ENCODE measurements at regions not wholly inside any gene's neighbourhood (a gene's known extent, or its start where the extent isn't known, plus 50 kb on each side); places are given as distances from the start of the nearest gene placed in this dataset.

- WGBS = 96% methylated on average over 1 of the region's 1 CpG
- no peak for DNase-seq (ENCODE audit: low read depth in 6 of 9, low spot score in 9 of 9)
- H3K27me3 ChIP-seq (ENCODE audit: control insufficient read depth in 2 of 2, insufficient read depth in 1 of 2, low read length in 1 of 2) = no peaks in the 10 kb centered on the region
- H3K36me3 ChIP-seq (ENCODE audit: control insufficient read depth in 2 of 2, insufficient read depth in 2 of 2, low read length in 1 of 2) = no peaks in the 10 kb centered on the region
- no peak overlapping the region for H3K27ac ChIP-seq (ENCODE audit: low read depth in 1 of 2, low read length in 1 of 2)
- H3K4me1 ChIP-seq (ENCODE audit: control insufficient read depth in 2 of 2, insufficient read depth in 2 of 2, low read length in 2 of 2) = peaks cover 3 to 27% of the 10 kb centered on the region in 2 donors
- H3K9me3 ChIP-seq (ENCODE audit: control insufficient read depth in 2 of 2, insufficient read depth in 1 of 2, low read length in 1 of 2) = peaks cover 0 to 5% of the 10 kb centered on the region in 2 donors
- no peak overlapping the region for H3K4me3 ChIP-seq (ENCODE audit: low read length in 2 of 2)
Observed at GRCh38 chr6:158908606-158909005, 89.4 kb upstream of the EZR start.

GRCh38 chr6:158907931-158908330 is 88.8 kb upstream of the EZR start:
- no peak for DNase-seq (ENCODE audit: low read depth in 6 of 9, low spot score in 9 of 9)
- H3K36me3 ChIP-seq (ENCODE audit: control insufficient read depth in 2 of 2, insufficient read depth in 2 of 2, low read length in 1 of 2) = no peaks in the 10 kb centered on the region
- 95% methylated on average over 10 of the region's 10 CpGs for WGBS
- no peak overlapping the region for H3K4me3 ChIP-seq (ENCODE audit: low read length in 2 of 2)
- H3K27ac ChIP-seq (ENCODE audit: low read depth in 1 of 2, low read length in 1 of 2) = no peak overlapping the region
- H3K9me3 ChIP-seq (ENCODE audit: control insufficient read depth in 2 of 2, insufficient read depth in 1 of 2, low read length in 1 of 2) = peaks cover 0 to 5% of the 10 kb centered on the region in 2 donors
- H3K4me1 ChIP-seq (ENCODE audit: control insufficient read depth in 2 of 2, insufficient read depth in 2 of 2, low read length in 2 of 2) = peaks cover 3 to 27% of the 10 kb centered on the region in 2 donors
- no peaks in the 10 kb centered on the region for H3K27me3 ChIP-seq (ENCODE audit: control insufficient read depth in 2 of 2, insufficient read depth in 1 of 2, low read length in 1 of 2)

GRCh38 chr6:158906926-158907325 is 87.8 kb upstream of the EZR start:
- H3K27ac ChIP-seq (ENCODE audit: low read depth in 1 of 2, low read length in 1 of 2) = no peak overlapping the region
- DNase-seq (ENCODE audit: low read depth in 6 of 9, low spot score in 9 of 9) = no peak
- peaks cover 0 to 5% of the 10 kb centered on the region in 2 donors for H3K9me3 ChIP-seq (ENCODE audit: control insufficient read depth in 2 of 2, insufficient read depth in 1 of 2, low read length in 1 of 2)
- WGBS = 99% methylated on average over 4 of the region's 4 CpGs
- H3K36me3 ChIP-seq (ENCODE audit: control insufficient read depth in 2 of 2, insufficient read depth in 2 of 2, low read length in 1 of 2) = no peaks in the 10 kb centered on the region
- H3K4me3 ChIP-seq (ENCODE audit: low read length in 2 of 2) = no peak overlapping the region
- H3K27me3 ChIP-seq (ENCODE audit: control insufficient read depth in 2 of 2, insufficient read depth in 1 of 2, low read length in 1 of 2) = no peaks in the 10 kb centered on the region
- peaks cover 3 to 19% of the 10 kb centered on the region in 2 donors for H3K4me1 ChIP-seq (ENCODE audit: control insufficient read depth in 2 of 2, insufficient read depth in 2 of 2, low read length in 2 of 2)

- H3K27me3 ChIP-seq (ENCODE audit: control insufficient read depth in 2 of 2, insufficient read depth in 1 of 2, low read length in 1 of 2) = no peaks in the 10 kb centered on the region
- peaks cover 0 to 5% of the 10 kb centered on the region in 2 donors for H3K9me3 ChIP-seq (ENCODE audit: control insufficient read depth in 2 of 2, insufficient read depth in 1 of 2, low read length in 1 of 2)
- H3K36me3 ChIP-seq (ENCODE audit: control insufficient read depth in 2 of 2, insufficient read depth in 2 of 2, low read length in 1 of 2) = no peaks in the 10 kb centered on the region
- no peak overlapping the region for H3K27ac ChIP-seq (ENCODE audit: low read depth in 1 of 2, low read length in 1 of 2)
- peaks cover 0 to 5% of the 10 kb centered on the region in 2 donors for H3K4me1 ChIP-seq (ENCODE audit: control insufficient read depth in 2 of 2, insufficient read depth in 2 of 2, low read length in 2 of 2)
- no peak overlapping the region for H3K4me3 ChIP-seq (ENCODE audit: low read length in 2 of 2)
- WGBS = 97% methylated on average over 2 of the region's 2 CpGs
- no peak for DNase-seq (ENCODE audit: low read depth in 6 of 9, low spot score in 9 of 9)
Observed at GRCh38 chr6:158905277-158905676, 86.1 kb upstream of the EZR start.

DNA sequence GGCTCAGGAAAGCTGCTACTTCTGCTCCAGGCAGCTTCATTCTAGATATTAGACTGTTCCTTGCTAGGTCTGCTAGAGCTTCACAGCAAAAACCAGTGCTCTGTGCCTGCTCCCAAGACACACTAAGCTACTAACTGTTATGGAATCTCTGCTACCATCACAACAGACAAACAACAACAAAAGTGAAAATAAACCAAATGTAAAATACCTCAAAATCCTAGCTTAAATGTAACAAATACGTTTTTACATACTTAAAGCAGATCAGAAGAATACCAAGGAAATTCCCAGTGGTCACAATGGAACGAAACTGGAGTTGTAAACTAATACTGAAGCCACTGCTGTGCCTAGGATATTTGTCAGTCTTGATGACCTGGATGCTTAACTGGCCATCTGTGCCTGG is 84.6 kb upstream of the EZR start:
- WGBS = 93% methylated on average over 2 of the region's 2 CpGs
- Histone ChIP-seq H3K9me3 (ENCODE audit: control insufficient read depth in 2 of 2, insufficient read depth in 1 of 2, low read length in 1 of 2) (peaks cover 0 to 5% of the 10 kb centered on the region in 2 donors), H3K4me3 (ENCODE audit: low read length in 2 of 2) (no peak overlapping the region), H3K36me3 (ENCODE audit: control insufficient read depth in 2 of 2, insufficient read depth in 2 of 2, low read length in 1 of 2) (no peaks in the 10 kb centered on the region), H3K27me3 (ENCODE audit: control insufficient read depth in 2 of 2, insufficient read depth in 1 of 2, low read length in 1 of 2) (no peaks in the 10 kb centered on the region), H3K27ac (ENCODE audit: low read depth in 1 of 2, low read length in 1 of 2) (no peak overlapping the region), H3K4me1 (ENCODE audit: control insufficient read depth in 2 of 2, insufficient read depth in 2 of 2, low read length in 2 of 2) (no peaks in the 10 kb centered on the region)
- no peak for DNase-seq (ENCODE audit: low read depth in 6 of 9, low spot score in 9 of 9)

GRCh38 chr6:158900663-158901312 is 81.6 kb upstream of the EZR start:
- DNase-seq (ENCODE audit: low read depth in 6 of 9, low spot score in 9 of 9) = no peak
- H3K27ac ChIP-seq (ENCODE audit: low read depth in 1 of 2, low read length in 1 of 2) = no peak overlapping the region
- H3K4me1 ChIP-seq (ENCODE audit: control insufficient read depth in 2 of 2, insufficient read depth in 2 of 2, low read length in 2 of 2) = no peaks in the 10 kb centered on the region
- 94% methylated on average over 4 of the region's 4 CpGs for WGBS
- no peaks in the 10 kb centered on the region for H3K9me3 ChIP-seq (ENCODE audit: control insufficient read depth in 2 of 2, insufficient read depth in 1 of 2, low read length in 1 of 2)
- H3K36me3 ChIP-seq (ENCODE audit: control insufficient read depth in 2 of 2, insufficient read depth in 2 of 2, low read length in 1 of 2) = no peaks in the 10 kb centered on the region
- H3K4me3 ChIP-seq (ENCODE audit: low read length in 2 of 2) = no peak overlapping the region
- H3K27me3 ChIP-seq (ENCODE audit: control insufficient read depth in 2 of 2, insufficient read depth in 1 of 2, low read length in 1 of 2) = no peaks in the 10 kb centered on the region

GRCh38 chr6:158897236-158897635 is 78.1 kb upstream of the EZR start:
- WGBS = 80% methylated on average over 4 of the region's 4 CpGs
- Histone ChIP-seq H3K9me3 (ENCODE audit: control insufficient read depth in 2 of 2, insufficient read depth in 1 of 2, low read length in 1 of 2) (no peaks in the 10 kb centered on the region), H3K4me1 (ENCODE audit: control insufficient read depth in 2 of 2, insufficient read depth in 2 of 2, low read length in 2 of 2) (no peaks in the 10 kb centered on the region), H3K27me3 (ENCODE audit: control insufficient read depth in 2 of 2, insufficient read depth in 1 of 2, low read length in 1 of 2) (no peaks in the 10 kb centered on the region), H3K27ac (ENCODE audit: low read depth in 1 of 2, low read length in 1 of 2) (no peak overlapping the region), H3K36me3 (ENCODE audit: control insufficient read depth in 2 of 2, insufficient read depth in 2 of 2, low read length in 1 of 2) (no peaks in the 10 kb centered on the region), H3K4me3 (ENCODE audit: low read length in 2 of 2) (no peak overlapping the region)
- DNase-seq (ENCODE audit: low read depth in 6 of 9, low spot score in 9 of 9) = no peak

DNA sequence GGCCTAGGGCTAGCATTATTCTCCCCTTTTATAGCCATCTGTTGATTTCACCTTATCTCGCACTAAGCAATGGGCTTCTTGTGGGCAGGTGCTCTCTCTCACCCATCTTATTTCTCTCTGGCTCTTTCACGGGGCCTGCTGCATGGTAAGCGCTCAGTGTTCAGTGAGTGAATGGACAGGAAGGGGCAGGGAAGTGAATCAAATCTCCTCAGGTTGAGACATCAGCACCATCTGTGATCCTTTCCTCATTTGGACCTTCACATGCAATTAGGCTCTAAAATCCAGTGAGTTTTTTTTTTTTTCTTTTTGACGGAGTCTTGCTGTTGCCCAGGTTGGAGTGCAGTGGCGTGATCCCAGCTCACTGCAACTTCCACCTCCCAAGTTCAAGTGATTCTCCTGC is 76.5 kb upstream of the EZR start:
- Histone ChIP-seq H3K9me3 (ENCODE audit: control insufficient read depth in 2 of 2, insufficient read depth in 1 of 2, low read length in 1 of 2) (no peaks in the 10 kb centered on the region), H3K4me3 (ENCODE audit: low read length in 2 of 2) (no peak overlapping the region), H3K27me3 (ENCODE audit: control insufficient read depth in 2 of 2, insufficient read depth in 1 of 2, low read length in 1 of 2) (no peaks in the 10 kb centered on the region), H3K4me1 (ENCODE audit: control insufficient read depth in 2 of 2, insufficient read depth in 2 of 2, low read length in 2 of 2) (no peaks in the 10 kb centered on the region), H3K36me3 (ENCODE audit: control insufficient read depth in 2 of 2, insufficient read depth in 2 of 2, low read length in 1 of 2) (no peaks in the 10 kb centered on the region), H3K27ac (ENCODE audit: low read depth in 1 of 2, low read length in 1 of 2) (no peak overlapping the region)
- 97% methylated on average over 5 of the region's 5 CpGs for WGBS
- DNase-seq (ENCODE audit: low read depth in 6 of 9, low spot score in 9 of 9) = no peak

DNA sequence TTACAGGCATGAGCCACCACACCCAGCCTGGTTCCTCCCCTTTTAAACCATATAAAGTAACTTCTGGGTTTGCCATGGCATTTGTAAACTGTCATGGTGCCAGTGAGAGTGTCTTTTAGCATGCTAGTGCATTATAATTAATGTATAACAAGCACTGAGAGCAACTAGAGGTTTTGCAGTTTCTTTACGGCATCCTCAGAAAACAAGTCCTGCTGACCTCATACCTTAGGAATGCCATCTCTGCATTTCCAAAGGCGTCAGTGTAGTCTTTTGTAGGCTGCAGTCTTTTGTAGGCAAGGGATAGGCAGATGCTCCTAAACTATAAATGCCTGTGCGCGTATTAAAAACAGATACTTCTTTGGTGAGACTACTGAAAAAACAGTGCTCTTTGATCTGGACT is 75.0 kb upstream of the EZR start:
- no peak overlapping the region for H3K27ac ChIP-seq (ENCODE audit: low read depth in 1 of 2, low read length in 1 of 2)
- H3K36me3 ChIP-seq (ENCODE audit: control insufficient read depth in 2 of 2, insufficient read depth in 2 of 2, low read length in 1 of 2) = no peaks in the 10 kb centered on the region
- H3K9me3 ChIP-seq (ENCODE audit: control insufficient read depth in 2 of 2, insufficient read depth in 1 of 2, low read length in 1 of 2) = no peaks in the 10 kb centered on the region
- H3K27me3 ChIP-seq (ENCODE audit: control insufficient read depth in 2 of 2, insufficient read depth in 1 of 2, low read length in 1 of 2) = no peaks in the 10 kb centered on the region
- 96% methylated on average over 4 of the region's 4 CpGs for WGBS
- no peaks in the 10 kb centered on the region for H3K4me1 ChIP-seq (ENCODE audit: control insufficient read depth in 2 of 2, insufficient read depth in 2 of 2, low read length in 2 of 2)
- no peak for DNase-seq (ENCODE audit: low read depth in 6 of 9, low spot score in 9 of 9)
- no peak overlapping the region for H3K4me3 ChIP-seq (ENCODE audit: low read length in 2 of 2)
